Left renal pelvis (tissue), 4 donors: ENCODE measurements at regions not wholly inside any gene's neighbourhood (a gene's known extent, or its start where the extent isn't known, plus 50 kb on each side); places are given as distances from the start of the nearest gene placed in this dataset.

Experiments
- DNase-seq, 4 donors: peaks; one replicate each; pipeline ENCODE4 v3.0.0-alpha.2; 2013; ENCODE audit warnings: low read depth in 4 of 4, low spot score in 3 of 4

GRCh38 chr1:4336507-4336906 is 317.9 kb upstream of the AJAP1 start:
- DNase-seq, result no peak

- no peak for DNase-seq
These were observed 313.0 kb upstream of the AJAP1 start for GRCh38 chr1:4341421-4341820.

GRCh38 chr1:4344065-4344732 is 310.2 kb upstream of the AJAP1 start:
- DNase-seq, result no peak

GRCh38 chr1:4345094-4345493 is 309.3 kb upstream of the AJAP1 start:
- DNase-seq, result no peak

GRCh38 chr1:4346131-4346530 is 308.3 kb upstream of the AJAP1 start:
- no peak for DNase-seq

GRCh38 chr1:4351453-4351852 is 303.0 kb upstream of the AJAP1 start:
- DNase-seq, result no peak

GRCh38 chr1:4353090-4353856 is 301.1 kb upstream of the AJAP1 start:
- DNase-seq, result no peak

- no peak for DNase-seq
These were observed 298.6 kb upstream of the AJAP1 start for GRCh38 chr1:4355839-4356238.

GRCh38 chr1:4362314-4363044 is 291.9 kb upstream of the AJAP1 start:
- no peak for DNase-seq

- no peak for DNase-seq
These were observed 288.3 kb upstream of the AJAP1 start for GRCh38 chr1:4366091-4366490.

- no peak for DNase-seq
These were observed 287.1 kb upstream of the AJAP1 start for GRCh38 chr1:4367230-4367777.

GRCh38 chr1:4369335-4369734 is 285.1 kb upstream of the AJAP1 start:
- no peak for DNase-seq

GRCh38 chr1:4371849-4372248 is 282.6 kb upstream of the AJAP1 start:
- no peak for DNase-seq

- no peak for DNase-seq
These were observed 278.6 kb upstream of the AJAP1 start for GRCh38 chr1:4375812-4376211.

GRCh38 chr1:4379451-4380175 is 274.8 kb upstream of the AJAP1 start:
- DNase-seq, result no peak

- no peak for DNase-seq
These were observed 273.7 kb upstream of the AJAP1 start for GRCh38 chr1:4380564-4381168.

GRCh38 chr1:4393191-4393590 is 261.2 kb upstream of the AJAP1 start:
- no peak for DNase-seq

- no peak for DNase-seq
These were observed 260.0 kb upstream of the AJAP1 start for GRCh38 chr1:4394366-4394765.

- no peak for DNase-seq
These were observed 259.3 kb upstream of the AJAP1 start for GRCh38 chr1:4395158-4395557.

- DNase-seq, result no peak
These were observed 258.7 kb upstream of the AJAP1 start for GRCh38 chr1:4395676-4396075.
